ENCODE measurements at regions not wholly inside any gene's neighbourhood (a gene's known extent, or its start where the extent isn't known, plus 50 kb on each side); places are given as distances from the start of the nearest gene placed in this dataset.

GRCh38 chr5:167967494-167968177 lies 323.8 kb upstream of the WWC1 start:
- H3K9me3 ChIP-seq (replicated peaks in 1 of 3), result no peaks in the 10 kb centered on the region
- peak in 2 of 7 donors; percentile 5 to 17 for DNase-seq
- no peaks in the 10 kb centered on the region for H3K27me3 ChIP-seq
- no peaks in the 10 kb centered on the region for H3K4me1 ChIP-seq (replicated peaks in 1 of 2)
- H3K27ac ChIP-seq, result no peak overlapping the region
- H3K36me3 ChIP-seq (replicated peaks in 1 of 2), result no peaks in the 10 kb centered on the region
- TF ChIP-seq POLR2A (IDR thresholded peaks at IDR 0.05) (no peak), CTCF (IDR thresholded peaks at IDR 0.05) (no peak)
- intact Hi-C loops (cut with DNase I), result no loop called here
- 16 to 24% (median 21%) methylated on average over 7 of the region's 7 CpGs for WGBS, 4 donors
- H3K4me3 ChIP-seq, result no peak overlapping the region

GRCh38 chr5:167968837-167969236 lies 322.6 kb upstream of the WWC1 start:
- no peak for DNase-seq
- no peak overlapping the region for H3K4me3 ChIP-seq
- no peaks in the 10 kb centered on the region for H3K27me3 ChIP-seq
- H3K36me3 ChIP-seq (replicated peaks in 1 of 2), result no peaks in the 10 kb centered on the region
- TF ChIP-seq POLR2A (IDR thresholded peaks at IDR 0.05) (no peak), CTCF (IDR thresholded peaks at IDR 0.05) (no peak)
- no peaks in the 10 kb centered on the region for H3K4me1 ChIP-seq (replicated peaks in 1 of 2)
- no peak overlapping the region for H3K27ac ChIP-seq
- no peaks in the 10 kb centered on the region for H3K9me3 ChIP-seq (replicated peaks in 1 of 3)
- 70 to 81% (median 72%) methylated on average over 4 of the region's 4 CpGs for WGBS, 4 donors
- intact Hi-C loops (cut with DNase I), result no loop called here

GRCh38 chr5:167969998-167970397 lies 321.4 kb upstream of the WWC1 start:
- H3K27ac ChIP-seq, result no peak overlapping the region
- no peaks in the 10 kb centered on the region for H3K27me3 ChIP-seq
- intact Hi-C loops (cut with DNase I), result no loop called here
- H3K9me3 ChIP-seq (replicated peaks in 1 of 3), result no peaks in the 10 kb centered on the region
- TF ChIP-seq CTCF (IDR thresholded peaks at IDR 0.05), result no peak
- TF ChIP-seq POLR2A (IDR thresholded peaks at IDR 0.05), result no peak
- no peak for DNase-seq
- H3K4me1 ChIP-seq (replicated peaks in 1 of 2), result no peaks in the 10 kb centered on the region
- WGBS, 4 donors, result 56 to 62% (median 59%) methylated on average over 4 of the region's 4 CpGs
- no peaks in the 10 kb centered on the region for H3K36me3 ChIP-seq (replicated peaks in 1 of 2)
- H3K4me3 ChIP-seq, result no peak overlapping the region

GRCh38 chr5:167971706-167972105 lies 319.7 kb upstream of the WWC1 start:
- no peak overlapping the region for H3K4me3 ChIP-seq
- no peaks in the 10 kb centered on the region for H3K36me3 ChIP-seq (replicated peaks in 1 of 2)
- no peak overlapping the region for H3K27ac ChIP-seq
- H3K9me3 ChIP-seq (replicated peaks in 1 of 3), result no peaks in the 10 kb centered on the region
- no peaks in the 10 kb centered on the region for H3K4me1 ChIP-seq (replicated peaks in 1 of 2)
- intact Hi-C loops (cut with DNase I), result no loop called here
- no peak for TF ChIP-seq CTCF (IDR thresholded peaks at IDR 0.05)
- TF ChIP-seq POLR2A (IDR thresholded peaks at IDR 0.05), result no peak
- WGBS, 4 donors, result 75 to 92% (median 89%) methylated on average over 3 of the region's 3 CpGs
- H3K27me3 ChIP-seq, result no peaks in the 10 kb centered on the region
- DNase-seq, result no peak
